T-helper 1 cell treated with Interleukin-12 subunit alpha and Interleukin-12 subunit beta and Interleukin-4 antibody, amounts not matched to agents 30 μg/mL and 1 μg/mL, for 36 hours (primary cell): ENCODE measurements at regions not wholly inside any gene's neighbourhood (a gene's known extent, or its start where the extent isn't known, plus 50 kb on each side); places are given as distances from the start of the nearest gene placed in this dataset.
"Not testable (repeated sequence)": the region's sequence is repeated elsewhere in the genome, so short reads cannot be mapped to it uniquely, and the experiment has no call there.

ENCODE experiments used
- H3K27ac Mint-ChIP-seq: one replicate; pipeline ENCODE4 v1.8.0; 2021; ENCODE audit warnings: mild to moderate bottlenecking, mixed read lengths
- H3K27me3 Mint-ChIP-seq: one replicate; pipeline ENCODE4 v1.8.0; 2021; ENCODE audit warnings: low read depth, mixed read lengths
- H3K36me3 Mint-ChIP-seq: one replicate; pipeline ENCODE4 v1.8.0; 2021; ENCODE audit warnings: low read depth, mixed read lengths
- H3K4me1 Mint-ChIP-seq: one replicate; pipeline ENCODE4 v1.8.0; 2021; ENCODE audit warnings: low read depth, mixed read lengths
- H3K4me3 Mint-ChIP-seq: one replicate; pipeline ENCODE4 v1.8.0; 2021; ENCODE audit warnings: mild to moderate bottlenecking, moderate library complexity, mixed read lengths
- H3K9me3 Mint-ChIP-seq: one replicate; pipeline ENCODE4 v1.8.0; 2021; ENCODE audit warnings: mixed read lengths

- H3K27ac Mint-ChIP-seq: no peak overlapping the region
- H3K4me3 Mint-ChIP-seq: no peak overlapping the region
- no peaks in the 10 kb centered on the region for H3K9me3 Mint-ChIP-seq
- no peaks in the 10 kb centered on the region for H3K36me3 Mint-ChIP-seq
- no peaks in the 10 kb centered on the region for H3K4me1 Mint-ChIP-seq
- H3K27me3 Mint-ChIP-seq: peaks cover 13% of the 10 kb centered on the region
Observed at GRCh38 chr1:29390491-29391361, 154.4 kb downstream of the PTPRU start.

GRCh38 chr1:29390075-29390474 is 153.8 kb downstream of the PTPRU start:
- Mint-ChIP-seq H3K9me3 (no peaks in the 10 kb centered on the region), H3K27ac (no peak overlapping the region), H3K27me3 (peaks cover 13% of the 10 kb centered on the region), H3K36me3 (no peaks in the 10 kb centered on the region), H3K4me3 (no peak overlapping the region), H3K4me1 (no peaks in the 10 kb centered on the region)

- H3K4me3 Mint-ChIP-seq: no peak overlapping the region
- peaks cover 13% of the 10 kb centered on the region for H3K27me3 Mint-ChIP-seq
- no peak overlapping the region for H3K27ac Mint-ChIP-seq
- H3K9me3 Mint-ChIP-seq: no peaks in the 10 kb centered on the region
- no peaks in the 10 kb centered on the region for H3K36me3 Mint-ChIP-seq
- no peaks in the 10 kb centered on the region for H3K4me1 Mint-ChIP-seq
Observed at GRCh38 chr1:29389533-29390041, 153.3 kb downstream of the PTPRU start.

GRCh38 chr1:29388884-29389283 is 152.6 kb downstream of the PTPRU start:
- Mint-ChIP-seq H3K27ac (no peak overlapping the region), H3K9me3 (no peaks in the 10 kb centered on the region), H3K27me3 (peaks cover 19% of the 10 kb centered on the region), H3K36me3 (no peaks in the 10 kb centered on the region), H3K4me3 (no peak overlapping the region), H3K4me1 (no peaks in the 10 kb centered on the region)

GRCh38 chr1:29388170-29388569 is 151.8 kb downstream of the PTPRU start:
- peaks cover 24% of the 10 kb centered on the region for H3K27me3 Mint-ChIP-seq
- H3K4me3 Mint-ChIP-seq: no peak overlapping the region
- no peaks in the 10 kb centered on the region for H3K9me3 Mint-ChIP-seq
- H3K4me1 Mint-ChIP-seq: no peaks in the 10 kb centered on the region
- H3K36me3 Mint-ChIP-seq: no peaks in the 10 kb centered on the region
- no peak overlapping the region for H3K27ac Mint-ChIP-seq

GRCh38 chr1:29387210-29387609 is 150.9 kb downstream of the PTPRU start:
- no peaks in the 10 kb centered on the region for H3K9me3 Mint-ChIP-seq

GRCh38 chr1:29386453-29386852 is 150.1 kb downstream of the PTPRU start:
- not testable (repeated sequence) for H3K27ac Mint-ChIP-seq, H3K36me3 Mint-ChIP-seq, H3K4me3 Mint-ChIP-seq, H3K4me1 Mint-ChIP-seq, H3K9me3 Mint-ChIP-seq
- H3K27me3 Mint-ChIP-seq: peaks cover 28% of the 10 kb centered on the region

More at GRCh38 chr1:29387210-29387609, 150.9 kb downstream of the PTPRU start:
- H3K4me1 Mint-ChIP-seq: no peaks in the 10 kb centered on the region
- no peak overlapping the region for H3K27ac Mint-ChIP-seq
- no peaks in the 10 kb centered on the region for H3K36me3 Mint-ChIP-seq
- no peak overlapping the region for H3K4me3 Mint-ChIP-seq
- H3K27me3 Mint-ChIP-seq: peaks cover 28% of the 10 kb centered on the region

- Mint-ChIP-seq H3K36me3 (no peaks in the 10 kb centered on the region), H3K4me1 (no peaks in the 10 kb centered on the region), H3K27me3 (peaks cover 28% of the 10 kb centered on the region), H3K27ac (no peak overlapping the region), H3K4me3 (no peak overlapping the region), H3K9me3 (no peaks in the 10 kb centered on the region)
Observed at GRCh38 chr1:29385966-29386365, 149.6 kb downstream of the PTPRU start.

GRCh38 chr1:29384496-29385015 is 148.2 kb downstream of the PTPRU start:
- H3K27ac Mint-ChIP-seq: no peak overlapping the region
- H3K4me3 Mint-ChIP-seq: no peak overlapping the region
- no peaks in the 10 kb centered on the region for H3K4me1 Mint-ChIP-seq
- peaks cover under 1% of the 10 kb centered on the region for H3K9me3 Mint-ChIP-seq
- peaks cover 28% of the 10 kb centered on the region for H3K27me3 Mint-ChIP-seq
- no peaks in the 10 kb centered on the region for H3K36me3 Mint-ChIP-seq

GRCh38 chr1:29383746-29384371 is 147.5 kb downstream of the PTPRU start:
- Mint-ChIP-seq H3K4me1 (no peaks in the 10 kb centered on the region), H3K4me3 (no peak overlapping the region), H3K27ac (no peak overlapping the region), H3K27me3 (peaks cover 26% of the 10 kb centered on the region), H3K36me3 (peaks cover 2% of the 10 kb centered on the region), H3K9me3 (peaks cover 7% of the 10 kb centered on the region)

- no peaks in the 10 kb centered on the region for H3K4me1 Mint-ChIP-seq
- peaks cover 12% of the 10 kb centered on the region for H3K9me3 Mint-ChIP-seq
- peaks cover 2% of the 10 kb centered on the region for H3K36me3 Mint-ChIP-seq
- H3K4me3 Mint-ChIP-seq: no peak overlapping the region
- H3K27ac Mint-ChIP-seq: no peak overlapping the region
- H3K27me3 Mint-ChIP-seq: peaks cover 18% of the 10 kb centered on the region
Observed at GRCh38 chr1:29382851-29383745, 146.8 kb downstream of the PTPRU start.

- Mint-ChIP-seq H3K4me3 (no peak overlapping the region), H3K27me3 (peaks cover 18% of the 10 kb centered on the region), H3K4me1 (no peaks in the 10 kb centered on the region), H3K36me3 (peaks cover 2% of the 10 kb centered on the region), H3K27ac (no peak overlapping the region), H3K9me3 (peaks cover 16% of the 10 kb centered on the region)
Observed at GRCh38 chr1:29381426-29381825, 145.1 kb downstream of the PTPRU start.

- Mint-ChIP-seq H3K27ac (no peak overlapping the region), H3K9me3 (peaks cover 16% of the 10 kb centered on the region), H3K27me3 (peaks cover 24% of the 10 kb centered on the region), H3K4me3 (no peak overlapping the region), H3K4me1 (no peaks in the 10 kb centered on the region), H3K36me3 (peaks cover 2% of the 10 kb centered on the region)
Observed at GRCh38 chr1:29380532-29380931, 144.2 kb downstream of the PTPRU start.

- peaks cover 34% of the 10 kb centered on the region for H3K27me3 Mint-ChIP-seq
- H3K27ac Mint-ChIP-seq: no peak overlapping the region
- peaks cover 2% of the 10 kb centered on the region for H3K36me3 Mint-ChIP-seq
- H3K4me3 Mint-ChIP-seq: no peak overlapping the region
- H3K9me3 Mint-ChIP-seq: peaks cover 16% of the 10 kb centered on the region
- H3K4me1 Mint-ChIP-seq: no peaks in the 10 kb centered on the region
Observed at GRCh38 chr1:29379443-29380073, 143.2 kb downstream of the PTPRU start.
